ENCODE measurements at regions not wholly inside any gene's neighbourhood (a gene's known extent, or its start where the extent isn't known, plus 50 kb on each side); places are given as distances from the start of the nearest gene placed in this dataset.

DNA sequence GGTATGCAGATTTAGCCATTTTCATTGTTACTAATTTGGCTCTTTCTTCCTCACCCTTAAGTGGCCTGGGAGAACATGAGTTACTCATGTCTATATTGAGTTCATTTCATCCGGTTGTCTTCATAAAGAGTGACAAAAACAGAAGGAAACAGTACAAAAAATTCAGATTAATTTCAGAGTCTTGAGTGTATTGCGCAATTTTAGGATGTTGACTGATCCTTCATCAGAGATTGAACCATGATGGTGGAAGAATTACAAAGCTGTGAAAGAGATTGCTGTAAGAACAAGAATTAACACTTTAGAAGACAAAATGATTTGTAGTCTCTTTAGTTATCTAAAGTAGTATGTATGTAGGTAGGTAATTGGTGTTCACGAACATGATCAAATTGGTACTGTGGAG is 194.0 kb upstream of the PPP1R3A start:
- TF ChIP-seq EZH2 (IDR thresholded peaks at IDR 0.05; ENCODE audit: low read length, unreplicated experiment) (no peak), EZH2phosphoT487 (IDR thresholded peaks at IDR 0.05; ENCODE audit: borderline replicate concordance, low read length) (no peak)
- TF ChIP-seq, protein P1, sequence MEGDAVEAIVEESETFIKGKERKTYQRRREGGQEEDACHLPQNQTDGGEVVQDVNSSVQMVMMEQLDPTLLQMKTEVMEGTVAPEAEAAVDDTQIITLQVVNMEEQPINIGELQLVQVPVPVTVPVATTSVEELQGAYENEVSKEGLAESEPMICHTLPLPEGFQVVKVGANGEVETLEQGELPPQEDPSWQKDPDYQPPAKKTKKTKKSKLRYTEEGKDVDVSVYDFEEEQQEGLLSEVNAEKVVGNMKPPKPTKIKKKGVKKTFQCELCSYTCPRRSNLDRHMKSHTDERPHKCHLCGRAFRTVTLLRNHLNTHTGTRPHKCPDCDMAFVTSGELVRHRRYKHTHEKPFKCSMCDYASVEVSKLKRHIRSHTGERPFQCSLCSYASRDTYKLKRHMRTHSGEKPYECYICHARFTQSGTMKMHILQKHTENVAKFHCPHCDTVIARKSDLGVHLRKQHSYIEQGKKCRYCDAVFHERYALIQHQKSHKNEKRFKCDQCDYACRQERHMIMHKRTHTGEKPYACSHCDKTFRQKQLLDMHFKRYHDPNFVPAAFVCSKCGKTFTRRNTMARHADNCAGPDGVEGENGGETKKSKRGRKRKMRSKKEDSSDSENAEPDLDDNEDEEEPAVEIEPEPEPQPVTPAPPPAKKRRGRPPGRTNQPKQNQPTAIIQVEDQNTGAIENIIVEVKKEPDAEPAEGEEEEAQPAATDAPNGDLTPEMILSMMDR (conservative IDR thresholded peaks at IDR 0.05; ENCODE audit: low read depth, low read length) = no peak
